IPS-NIHi7 (cell line): ENCODE measurements at regions not wholly inside any gene's neighbourhood (a gene's known extent, or its start where the extent isn't known, plus 50 kb on each side); places are given as distances from the start of the nearest gene placed in this dataset.

Experiments used
- DNase-seq: peaks from one replicate; pipeline ENCODE4 v3.0.0; 2012; ENCODE audit warnings: mixed read lengths; ENCODE audit errors: extremely low spot score

DNA sequence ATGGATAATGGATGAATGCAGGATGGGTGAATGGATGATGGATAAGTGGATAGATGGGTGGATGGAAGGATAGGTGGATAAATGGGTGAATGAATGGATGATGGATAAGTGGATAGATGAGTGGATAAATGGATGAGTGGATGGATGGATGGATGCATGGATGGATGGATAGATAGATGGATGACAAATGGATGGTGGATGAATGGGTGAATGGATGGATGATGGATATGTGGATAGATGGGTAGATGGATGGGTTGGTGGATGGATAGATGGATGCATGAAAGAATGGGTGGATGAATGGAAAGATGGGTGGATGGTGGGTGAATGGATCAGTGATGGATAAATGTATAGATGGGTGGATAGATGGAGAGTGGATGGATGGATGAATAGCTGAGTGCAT lies 564.8 kb downstream of the MIAT start:
- no peak for DNase-seq

DNA sequence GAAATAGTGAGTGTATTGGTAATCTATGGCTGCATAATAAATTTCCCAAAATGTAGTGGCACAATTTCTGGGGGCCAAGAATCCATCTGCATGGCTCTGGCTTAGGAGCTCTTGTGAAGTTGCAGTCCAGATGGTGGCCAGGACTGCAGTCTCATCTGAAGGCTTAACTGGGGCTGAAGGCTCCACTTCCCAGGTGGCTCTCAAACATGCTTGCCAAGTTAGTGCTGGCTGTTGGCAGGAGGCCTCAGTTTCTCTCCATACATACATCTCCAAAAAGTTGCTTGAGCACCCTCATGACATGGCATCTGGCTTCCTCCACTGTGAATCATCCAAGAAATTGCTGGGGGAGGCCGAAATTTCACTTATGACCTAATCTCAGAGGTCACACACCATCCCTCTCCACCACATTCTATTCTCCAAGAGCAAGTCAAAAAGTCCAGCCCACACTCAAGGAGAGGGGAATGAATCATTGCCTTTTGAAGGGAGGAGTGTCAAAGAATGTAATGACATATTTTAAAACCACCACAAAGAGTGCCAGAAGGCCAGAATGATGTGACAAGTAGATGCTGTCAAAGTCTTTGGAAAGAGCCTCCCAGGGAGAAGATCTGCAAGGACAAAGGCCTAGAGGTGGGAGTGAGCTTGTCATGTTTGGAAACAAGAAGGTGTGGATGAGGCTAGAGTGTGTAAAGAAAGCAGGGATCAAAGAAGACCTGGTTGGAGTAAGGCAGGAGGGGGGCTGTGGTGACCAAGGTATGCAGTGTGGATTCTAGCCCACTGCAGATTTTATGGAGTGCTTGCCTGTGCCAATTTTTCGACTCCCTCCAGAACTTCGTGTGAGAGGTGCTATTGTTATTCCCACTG lies 566.2 kb downstream of the MIAT start:
- DNase-seq, result no peak

DNA sequence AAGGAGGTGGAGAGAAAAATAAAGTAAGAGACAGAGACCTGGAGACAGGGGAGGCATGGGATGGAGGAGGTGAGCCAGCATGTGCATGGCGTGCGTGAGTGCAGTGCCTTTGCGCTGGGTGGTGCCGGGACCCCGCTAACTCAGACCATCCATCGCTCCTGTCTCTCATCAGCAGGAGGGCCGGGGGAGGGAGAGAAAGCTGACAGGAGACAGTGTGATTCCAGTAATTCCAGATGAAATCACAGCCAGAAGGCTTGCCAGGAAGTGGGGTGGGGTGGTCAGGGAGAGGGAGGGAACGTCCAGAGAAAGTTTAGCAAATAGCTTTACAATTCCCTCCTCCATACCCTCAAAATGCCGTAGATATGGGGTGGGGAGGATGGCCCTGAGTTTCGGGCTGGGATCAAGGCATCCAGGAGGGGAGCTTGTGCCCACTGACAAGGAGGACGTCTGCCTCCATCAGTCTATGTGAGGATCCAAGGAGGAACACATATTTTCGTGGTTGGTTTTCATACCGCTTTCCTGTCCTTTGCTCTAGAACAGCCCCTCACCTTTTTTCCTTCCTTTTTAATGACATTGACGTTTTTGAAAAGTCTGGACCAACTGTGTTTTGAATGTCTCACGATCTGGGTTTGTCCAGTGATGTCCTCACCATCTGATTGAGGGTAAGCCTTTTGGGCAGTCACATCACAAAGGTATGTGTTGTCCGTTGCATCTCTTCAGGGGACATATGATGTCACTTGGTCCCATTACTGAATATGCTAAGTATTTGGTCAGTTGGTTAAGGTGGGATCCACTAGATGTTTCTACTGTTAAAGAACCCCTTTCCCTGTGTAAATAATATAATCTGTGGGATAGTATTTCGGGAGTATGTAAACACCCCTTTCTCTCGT lies 567.3 kb downstream of the MIAT start:
- no peak for DNase-seq

DNA sequence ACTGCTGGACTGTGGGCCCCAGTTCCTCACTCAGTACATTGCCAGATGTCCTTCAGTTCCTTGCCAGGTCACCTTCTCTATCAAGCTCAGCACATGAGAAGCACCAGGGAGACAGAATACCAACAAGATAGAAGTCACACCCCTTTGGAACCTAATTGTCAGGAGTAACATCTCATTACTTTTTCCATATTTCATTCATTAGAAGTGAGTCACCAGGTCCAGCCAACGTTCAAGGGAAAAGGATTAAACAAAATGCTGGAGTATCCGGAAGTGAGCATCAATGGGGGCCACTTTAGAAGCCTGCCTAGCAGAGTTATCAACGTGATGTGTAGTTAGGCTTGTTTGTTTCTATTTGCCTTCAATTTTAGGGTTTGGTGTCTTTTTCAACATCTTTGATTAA lies 569.3 kb downstream of the MIAT start:
- DNase-seq, result no peak

DNA sequence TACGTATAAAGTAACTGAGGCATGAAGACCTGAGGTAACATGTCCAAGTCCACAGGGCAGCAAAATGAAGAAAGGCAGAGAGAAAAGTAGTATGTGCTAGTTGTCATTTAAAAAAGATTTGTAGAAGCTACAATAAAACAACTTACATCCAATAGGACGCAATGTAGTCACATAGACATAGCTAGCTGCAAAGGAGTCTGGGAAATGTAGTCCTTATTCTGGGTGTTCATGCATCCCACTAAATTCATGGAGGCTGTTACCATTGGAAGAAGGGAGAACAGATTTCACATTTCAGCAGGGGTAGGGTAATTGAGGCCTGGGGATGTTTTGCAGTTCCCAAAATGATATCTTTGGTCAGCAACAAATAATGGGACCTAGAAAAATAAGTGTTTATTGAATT lies 571.4 kb downstream of the MIAT start:
- DNase-seq, result no peak

DNA sequence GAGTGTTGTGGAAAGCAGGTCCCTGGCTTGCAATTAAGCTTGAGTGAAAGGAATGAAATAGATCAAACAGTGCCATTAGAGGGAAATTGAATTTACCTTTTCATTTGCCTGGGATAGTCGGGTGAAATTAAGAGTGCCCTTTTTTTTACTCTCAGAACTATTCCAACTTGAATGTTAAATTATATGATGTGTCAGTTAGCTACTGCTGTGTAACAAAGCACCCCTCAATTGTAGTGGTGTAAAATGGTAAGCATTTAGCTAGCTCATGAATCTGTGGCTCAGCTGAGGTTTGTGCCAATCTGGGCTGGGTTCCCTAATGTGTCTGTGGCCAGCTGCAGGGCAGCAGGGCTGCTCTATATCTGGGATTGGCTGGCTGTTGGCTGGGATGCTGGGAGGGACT lies 571.4 kb downstream of the MN1 start:
- DNase-seq, result no peak

DNA sequence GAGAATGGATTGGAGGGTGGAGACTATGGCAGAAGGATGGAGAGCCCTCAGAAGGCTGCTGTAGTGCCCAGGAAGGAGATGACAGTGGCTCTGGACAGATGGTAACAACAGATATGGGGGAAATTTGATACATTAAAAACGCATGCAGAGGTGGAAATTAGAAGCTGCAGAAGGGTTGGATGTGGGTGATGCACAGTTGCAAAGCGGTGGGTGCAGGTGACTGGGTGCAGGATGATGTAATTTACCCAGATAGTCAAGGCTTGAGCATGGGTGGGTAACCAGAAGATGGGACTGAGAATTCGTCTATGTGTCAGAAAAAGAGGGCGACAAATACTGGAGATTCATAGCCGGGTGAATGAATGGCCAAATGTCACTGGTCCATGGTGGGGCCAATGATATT lies 570.3 kb downstream of the MN1 start:
- no peak for DNase-seq

DNA sequence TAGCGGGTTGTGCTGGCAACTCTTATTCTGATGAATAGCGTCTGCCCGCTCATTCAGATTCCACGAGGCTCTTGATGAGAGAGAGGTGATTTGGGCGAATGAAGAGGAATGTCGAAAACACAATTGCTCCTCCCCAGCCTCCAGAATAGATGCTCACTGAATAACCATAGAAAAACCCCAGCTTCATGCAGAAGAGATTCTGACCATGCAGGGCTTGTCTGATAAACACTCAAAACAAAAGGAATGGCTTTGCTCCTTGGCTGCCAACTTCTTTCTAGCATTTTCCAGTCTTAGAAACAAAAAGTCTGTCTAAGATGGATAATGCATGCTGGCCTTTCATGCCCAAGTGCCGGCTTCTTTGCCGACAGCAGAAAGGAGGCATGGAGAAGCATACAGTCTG lies 569.5 kb downstream of the MN1 start:
- DNase-seq, result no peak

DNA sequence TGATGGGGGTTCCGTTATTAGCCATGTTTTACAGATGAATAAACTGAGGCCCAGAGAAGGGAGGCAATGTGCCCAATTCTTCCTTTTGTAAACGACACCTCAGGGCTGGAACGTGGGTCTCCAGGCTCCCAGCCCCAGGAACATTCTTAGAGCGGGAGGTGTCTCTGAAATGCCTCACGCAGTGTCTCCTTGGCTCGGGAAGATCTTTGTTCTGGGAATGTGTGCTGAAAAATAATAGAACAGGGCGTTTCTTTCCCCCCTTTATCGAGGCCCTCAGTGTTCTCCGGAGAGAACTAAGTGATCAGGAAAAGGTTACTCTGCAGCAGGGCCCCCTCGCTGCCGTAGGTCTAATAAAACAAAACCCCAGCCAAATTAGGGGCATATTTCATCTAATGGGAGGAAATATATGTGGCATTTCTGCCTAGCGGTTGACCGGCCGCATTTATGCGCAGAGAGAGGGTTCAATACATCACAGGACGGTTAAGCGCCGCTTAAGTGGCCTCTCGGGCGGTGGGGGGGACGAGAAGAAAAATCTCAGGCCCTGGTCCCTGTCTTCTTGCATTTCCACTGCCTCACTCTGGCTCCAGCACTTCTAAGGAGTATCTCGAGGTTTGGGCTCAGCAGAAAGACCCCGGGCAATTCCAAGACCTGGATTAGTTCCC lies 564.3 kb downstream of the MN1 start:
- DNase-seq, result no peak

DNA sequence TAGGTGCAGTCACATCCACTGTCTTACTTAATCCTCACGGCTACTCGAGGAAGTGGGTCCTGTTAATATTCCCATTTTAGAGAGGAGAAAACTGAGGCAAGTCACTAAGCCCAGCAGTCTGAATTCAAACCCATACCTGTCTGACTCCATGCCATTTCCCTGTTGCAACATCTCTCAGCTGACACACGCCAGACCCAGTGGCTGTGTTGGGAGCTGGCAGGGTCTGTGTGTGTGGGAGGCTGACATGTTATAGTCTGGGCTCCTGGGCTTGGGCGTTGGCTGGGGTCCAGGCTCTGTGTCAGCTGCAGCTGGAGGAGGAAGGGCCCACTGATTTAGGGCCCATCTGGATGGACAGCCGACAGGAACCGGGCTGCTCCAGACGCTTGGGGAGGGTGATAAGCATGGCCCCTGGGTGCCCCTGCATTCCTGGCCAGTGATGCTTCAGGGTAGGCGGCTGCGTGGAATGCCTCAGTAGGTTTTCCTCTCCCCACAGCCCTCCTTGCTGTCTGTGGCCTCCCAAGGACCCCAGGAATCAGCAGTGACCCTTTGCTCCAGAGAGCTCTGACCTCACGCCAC lies 562.5 kb downstream of the MN1 start:
- DNase-seq, result peak; percentile 39

DNA sequence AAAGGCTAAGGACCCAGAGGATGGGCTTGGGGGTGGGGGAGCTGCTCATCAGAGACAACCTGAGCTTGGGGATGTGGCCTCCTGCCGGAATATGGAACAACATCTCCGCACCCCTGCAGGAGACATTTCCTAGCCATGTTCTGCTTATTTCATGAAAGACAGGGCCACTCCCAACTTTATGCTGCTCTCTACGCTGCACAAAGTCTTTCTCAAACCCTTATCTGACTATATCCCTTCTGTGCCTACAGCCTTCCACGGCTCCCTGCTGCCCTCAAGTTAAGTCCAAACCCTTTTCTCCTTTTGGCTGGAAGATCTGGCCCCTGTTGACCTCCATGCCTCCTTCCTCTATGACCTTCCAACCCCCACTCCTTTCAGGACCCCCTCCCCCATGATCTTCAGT lies 562.0 kb downstream of the MN1 start:
- DNase-seq, result no peak

DNA sequence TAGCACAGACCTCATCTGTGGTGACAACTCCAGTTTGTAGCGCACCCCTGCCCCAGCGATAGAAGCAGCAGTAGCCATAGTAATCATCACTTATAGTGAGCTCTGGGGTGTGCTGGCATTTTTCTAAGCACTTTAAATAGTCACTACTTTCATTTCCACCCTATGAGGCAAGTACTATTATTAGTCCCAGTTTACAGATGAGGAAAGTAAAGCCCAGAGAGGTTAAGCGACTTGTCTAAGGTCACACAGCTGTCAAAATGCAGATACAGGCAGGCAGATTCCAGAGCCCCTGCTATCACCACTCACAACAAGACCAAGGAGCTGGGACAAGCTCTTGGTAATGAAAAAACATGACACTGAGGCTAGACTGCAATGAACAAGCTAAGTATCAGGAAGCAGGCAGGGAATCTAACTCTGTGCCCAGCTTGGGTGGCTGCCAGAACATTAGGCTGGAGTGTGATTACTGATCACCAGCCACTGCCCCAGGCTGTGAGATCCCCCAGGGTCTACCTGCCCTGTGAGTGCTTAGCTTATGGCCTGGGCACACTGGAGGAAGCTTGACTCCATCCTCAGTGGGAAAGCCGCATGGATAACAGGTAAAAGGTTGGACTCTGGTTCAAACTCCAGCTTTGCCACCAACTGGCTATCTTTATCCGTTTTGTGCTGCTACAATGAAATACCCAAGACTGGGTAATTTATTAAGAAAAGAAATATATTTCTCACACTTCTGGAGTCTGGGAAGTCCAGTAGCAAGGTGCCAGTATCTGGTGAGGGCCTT lies 561.1 kb downstream of the MN1 start:
- no peak for DNase-seq

DNA sequence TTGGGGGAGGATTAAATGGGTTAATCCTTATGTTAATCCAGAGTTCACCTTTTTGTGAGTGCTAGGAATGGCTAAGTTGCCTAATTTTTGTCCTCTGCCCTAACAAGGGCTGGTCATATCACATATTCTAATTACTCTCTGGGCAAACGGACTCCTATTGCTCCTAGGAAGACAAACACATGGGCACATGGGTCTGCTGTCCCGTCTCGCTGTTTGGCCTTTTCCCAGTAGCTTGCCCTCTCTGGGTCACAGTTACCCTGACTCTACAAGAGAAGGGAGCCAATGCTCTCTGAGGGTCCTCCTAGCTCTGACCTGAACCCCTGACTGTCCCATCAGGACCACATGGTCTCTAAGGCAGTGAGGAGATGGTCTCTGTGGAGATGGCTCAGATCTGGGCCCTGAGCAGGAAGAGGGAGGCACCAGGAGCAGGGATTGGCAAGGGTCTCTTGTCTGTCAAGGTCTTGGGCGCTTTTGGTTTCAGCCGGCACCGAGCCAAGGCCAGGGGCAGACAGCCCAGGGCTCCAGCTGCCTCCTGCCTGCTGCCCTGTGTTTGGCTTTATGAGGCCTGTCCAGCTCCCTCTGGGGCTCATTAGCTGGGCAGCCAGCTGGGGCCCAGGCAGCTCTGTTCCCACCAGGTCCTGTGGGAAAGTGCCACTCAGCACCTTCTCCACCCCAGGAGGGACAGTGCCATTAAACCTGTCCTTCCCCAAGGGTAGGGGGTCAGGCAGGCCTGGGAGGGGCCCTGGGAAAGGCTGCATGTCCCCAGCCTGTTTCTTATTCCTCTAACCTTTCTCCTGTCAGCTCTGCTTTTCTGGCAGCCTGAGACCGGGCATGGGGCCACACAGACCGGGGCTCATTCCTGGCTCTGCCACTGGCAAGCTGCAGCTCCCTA lies 559.9 kb downstream of the MN1 start:
- DNase-seq, result no peak

DNA sequence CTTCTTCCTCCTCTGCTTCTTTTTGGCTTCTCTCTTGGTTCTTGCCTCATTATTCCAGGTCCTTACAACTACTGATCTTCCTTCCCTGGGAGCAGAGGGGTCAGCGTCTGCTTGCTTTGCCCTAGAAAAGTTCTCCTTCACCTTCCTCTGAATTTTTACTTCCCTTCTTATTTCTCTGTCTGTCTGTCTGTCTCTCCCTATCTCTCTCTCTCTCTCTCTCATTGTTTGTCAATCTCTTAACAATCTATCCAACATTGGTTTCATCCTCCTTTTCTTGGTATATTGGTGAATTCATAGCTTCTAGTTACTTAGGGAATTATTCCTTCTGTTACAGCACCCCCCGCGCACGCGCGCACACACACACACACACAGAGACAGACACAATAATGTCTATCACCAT lies 559.1 kb downstream of the MN1 start:
- no peak for DNase-seq

DNA sequence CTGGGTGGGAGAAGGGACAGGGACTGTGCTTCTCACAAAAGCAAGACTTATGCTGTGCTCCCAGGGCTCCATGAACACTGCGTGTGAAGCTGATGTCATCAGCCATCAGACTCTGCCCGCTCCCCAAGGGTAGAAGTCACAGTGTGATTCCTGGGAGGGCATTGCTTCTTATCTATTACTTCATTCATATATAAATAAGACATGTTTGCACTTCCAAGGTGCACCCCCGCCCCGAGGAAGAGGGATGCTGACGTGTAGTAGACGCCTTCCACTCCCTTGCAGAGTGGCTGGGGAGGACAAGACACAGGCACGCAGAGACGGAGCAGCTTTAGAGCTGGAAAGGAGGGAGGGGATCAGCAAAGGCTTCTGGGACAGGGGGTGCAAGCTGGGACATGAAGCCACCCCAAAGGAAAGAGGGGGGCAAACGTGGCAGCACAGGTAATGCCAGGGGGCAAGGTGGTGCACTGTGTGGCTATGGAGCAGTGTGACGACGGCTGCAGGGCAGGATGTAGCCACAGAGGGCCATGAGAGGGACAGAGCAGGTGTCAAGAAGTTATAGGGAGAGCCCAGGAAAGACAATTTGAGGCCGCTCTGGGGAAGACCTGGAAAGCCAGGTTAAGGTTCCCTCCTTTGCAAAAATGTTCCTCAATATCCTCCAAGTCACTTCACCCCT lies 558.5 kb downstream of the MN1 start:
- DNase-seq, result no peak

DNA sequence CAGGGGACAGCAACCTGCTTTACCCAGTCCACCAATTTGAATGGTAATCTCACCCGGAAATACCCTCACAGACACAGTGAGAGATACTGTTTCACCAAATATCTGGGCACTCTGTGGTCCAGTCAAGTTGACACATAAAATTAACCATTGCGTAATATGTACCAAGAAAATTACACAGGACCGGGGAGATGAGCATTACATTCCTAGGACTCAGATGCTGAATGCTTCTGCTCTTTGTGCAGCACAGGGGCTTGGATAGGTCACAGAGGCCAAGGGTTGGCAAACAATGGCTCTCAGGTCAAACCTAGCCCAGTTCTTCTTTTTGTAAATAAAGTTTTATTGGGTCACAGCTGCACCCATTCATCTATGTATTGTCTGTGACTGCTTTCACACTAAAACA lies 557.2 kb downstream of the MN1 start:
- DNase-seq, result no peak

DNA sequence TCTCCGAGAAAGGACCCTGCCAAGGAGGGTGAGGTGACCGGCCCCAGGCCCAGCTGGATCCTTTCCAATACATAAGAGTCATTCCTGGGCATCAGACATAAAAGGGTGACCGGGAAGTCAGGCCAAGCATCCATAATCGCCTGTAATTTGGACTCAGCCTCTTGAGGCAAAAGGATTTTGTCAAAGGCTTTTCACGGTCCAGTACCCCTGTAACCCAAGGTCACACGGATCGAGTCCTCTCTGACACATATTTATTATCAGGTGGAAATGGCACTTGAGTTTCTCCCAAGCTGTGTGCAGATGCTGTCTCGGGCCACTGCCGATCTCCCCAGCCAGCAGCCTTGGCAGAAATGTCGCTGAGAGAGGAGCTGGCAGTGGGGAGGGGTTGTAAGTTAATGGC lies 556.5 kb downstream of the MN1 start:
- no peak for DNase-seq

DNA sequence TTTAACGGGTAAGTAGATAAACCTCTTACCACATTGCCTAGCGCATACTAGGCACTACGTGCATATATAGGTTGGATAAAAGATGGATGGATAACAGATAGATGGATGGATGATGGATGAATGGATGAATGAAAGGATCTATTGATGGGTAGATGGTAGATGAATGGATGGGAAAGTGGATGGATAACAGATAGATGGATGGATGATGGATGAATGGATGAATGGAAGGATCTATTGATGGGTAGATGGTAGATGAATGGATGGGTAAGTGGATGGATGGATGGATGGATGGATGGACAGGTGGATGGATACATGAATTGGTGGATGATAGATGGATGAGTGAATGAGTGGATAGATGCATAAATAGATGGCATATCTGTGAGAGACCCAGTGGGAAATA lies 555.0 kb downstream of the MN1 start:
- no peak for DNase-seq

DNA sequence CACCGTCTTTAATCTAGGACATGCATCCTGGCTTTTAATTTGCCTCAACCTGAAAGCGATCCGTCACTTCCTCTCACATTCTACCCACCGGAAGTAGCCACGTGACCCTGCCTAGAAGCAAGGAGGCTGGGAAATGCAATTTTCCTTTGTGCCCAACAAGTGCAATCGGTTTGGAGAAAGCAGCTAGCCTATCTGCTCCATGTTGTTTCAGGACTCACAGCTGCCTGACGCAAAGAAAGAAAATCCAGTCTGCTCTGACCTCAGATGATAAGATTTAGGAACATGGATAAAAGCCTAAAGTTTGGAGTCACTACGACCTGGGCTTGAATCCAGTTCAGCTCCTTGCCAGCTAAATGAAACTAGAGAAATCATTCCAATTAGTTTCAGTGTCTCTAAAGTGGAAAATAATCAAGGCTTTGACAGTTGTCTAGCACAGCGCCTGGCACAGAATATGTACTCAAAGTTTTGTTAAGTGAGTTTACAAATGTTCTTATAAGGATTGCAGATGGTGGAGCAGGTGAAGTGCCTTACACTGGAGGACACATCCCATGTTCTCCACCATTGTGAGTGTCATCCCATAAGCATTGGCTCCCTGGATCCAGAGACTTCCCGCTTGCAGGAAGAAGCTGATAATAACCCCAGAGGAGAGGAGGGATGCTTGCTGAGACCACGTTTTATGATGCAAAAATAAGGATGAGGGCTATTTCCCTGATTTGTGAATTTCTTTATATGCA lies 553.7 kb downstream of the MN1 start:
- DNase-seq, result no peak
